HepG2 (cell line): ENCODE measurements at regions not wholly inside any gene's neighbourhood (a gene's known extent, or its start where the extent isn't known, plus 50 kb on each side); places are given as distances from the start of the nearest gene placed in this dataset.

Source experiments
- ATAC-seq: fragments of 200-7000 bp; cut with Tn5 transposase; 3 replicates; pipeline ENCODE4 v1.9.1; 2020; ENCODE audit warnings: mild to moderate bottlenecking, moderate library complexity
- BruUV-seq: library from RNA; stranded (reverse); fragments of 400-500 nt; replicated peaks from 2 replicates; lab custom pipeline; 2021; lab: Mats Ljungman, UMichigan
- CTCF ChIA-PET: fragments of 300-600 bp; formaldehyde crosslinking; extraction: SDS; loops from one replicate; lab custom pipeline; 2021; ENCODE audit warnings: low total read pairs, inconsistent platforms, low intra/inter-chr PET ratio; lab: Yijun Ruan, JAX
- POLR2A ChIA-PET: fragments of 350-600 bp; sonication (Branson Sonifier 250); formaldehyde crosslinking; loops from one replicate; lab custom pipeline; 2020; ENCODE audit warnings: antibody characterized with exemption, inconsistent platforms; lab: Yijun Ruan, JAX
- DNase-seq: peaks from one replicate; pipeline ENCODE4 v3.0.0-alpha.2; 2015; ENCODE audit warnings: low spot score
- FAIRE-seq: peaks from 3 replicates; lab custom pipeline; 2011; peaks lifted over from hg19 to GRCh38; lab: Jason Lieb, UNC
- H2AFZ ChIP-seq: one replicate; pipeline ENCODE4 v1.6.1; 2011; ENCODE audit warnings: low read length, inconsistent platforms
- H3K27ac ChIP-seq: fragments of 300-600 bp; 3 replicates; pipeline ENCODE4 v1.8.0; 2011; ENCODE audit warnings: mixed run types, mild to moderate bottlenecking, mixed read lengths, low read length, inconsistent platforms; ENCODE audit not compliant: insufficient read depth; ENCODE audit errors: extremely low read length
- H3K27me3 ChIP-seq, 2 experiments: fragments of 200-600 bp in 1 of 2; 2 replicates in 1 of 2; 3 replicates in 1 of 2; pipeline versions ENCODE4 v1.6.0 to v1.8.0; 2011; ENCODE audit warnings: low read length in 2 of 2, mild to moderate bottlenecking in 2 of 2, moderate library complexity in 2 of 2, inconsistent platforms in 1 of 2; ENCODE audit not compliant: insufficient read depth in 2 of 2, control insufficient read depth in 1 of 2
- H3K36me3 ChIP-seq, 2 experiments: fragments of 200-600 bp in 1 of 2; replicated peaks in 1 of 2; 2 replicates in 1 of 2; 3 replicates in 1 of 2; pipeline versions ENCODE4 v1.5.1 to v1.8.0; 2011; ENCODE audit warnings: low read length in 2 of 2, inconsistent platforms in 1 of 2; ENCODE audit not compliant: insufficient read depth in 2 of 2, control insufficient read depth in 1 of 2
- H3K4me1 ChIP-seq: 2 replicates; pipeline ENCODE4 v1.5.1; 2012; ENCODE audit warnings: low read length, inconsistent platforms; ENCODE audit not compliant: insufficient read depth
- H3K4me2 ChIP-seq: 2 replicates; pipeline ENCODE4 v1.6.0; 2011; ENCODE audit warnings: low read depth, low read length, inconsistent platforms
- H3K4me3 ChIP-seq, 3 experiments: fragments of 200-600 bp in 1 of 3; sonication (generic), shearing (Covaris generic) in 1 of 3; replicated peaks in 1 of 3; 2 replicates each; pipeline ENCODE4 v1.5.1; 2011 to 2016; ENCODE audit warnings: low read length in 3 of 3, inconsistent platforms in 2 of 3, low read depth in 2 of 3, mild to moderate bottlenecking in 2 of 3, control low read depth in 1 of 3, mixed read lengths in 1 of 3; ENCODE audit not compliant: insufficient read depth in 1 of 3
- H3K79me2 ChIP-seq: one replicate; pipeline ENCODE4 v1.6.1; 2011; ENCODE audit warnings: low read length, inconsistent platforms; ENCODE audit not compliant: insufficient read depth
- H3K9ac ChIP-seq: 2 replicates; pipeline ENCODE4 v1.6.0; 2011; ENCODE audit warnings: mild to moderate bottlenecking, low read depth, low read length, inconsistent platforms; ENCODE audit not compliant: insufficient read depth
- H3K9me3 ChIP-seq: 2 replicates; pipeline ENCODE4 v1.5.1; 2012; ENCODE audit warnings: mild to moderate bottlenecking, low read length
- H4K20me1 ChIP-seq: 2 replicates; pipeline ENCODE4 v1.6.0; 2011; ENCODE audit warnings: inconsistent platforms, mild to moderate bottlenecking, low read length, moderate library complexity; ENCODE audit not compliant: insufficient read depth
- ATF7 ChIP-seq, 2 experiments: fragments of 450-650 bp in 1 of 2; sonication (generic) in 1 of 2; formaldehyde crosslinking in 1 of 2; IDR thresholded peaks; 2 replicates each; pipeline versions ENCODE4 v1.4.0 to v1.6.1; 2016 to 2020; ENCODE audit warnings: antibody characterized with exemption in 1 of 2, mild to moderate bottlenecking in 1 of 2, missing genetic modification reagents in 1 of 2
- CREB1 ChIP-seq, 2 experiments: fragments of 450-650 bp in 1 of 2; IDR thresholded peaks; 2 replicates each; pipeline ENCODE4 v1.6.1; 2016 to 2017; ENCODE audit warnings: control low read depth in 1 of 2, mild to moderate bottlenecking in 1 of 2, missing compliant biosample characterization in 1 of 2, missing genetic modification characterization in 1 of 2
- JUND ChIP-seq: sonication (generic); formaldehyde crosslinking; IDR thresholded peaks from 2 replicates; pipeline ENCODE4 v1.8.0; 2022; ENCODE audit warnings: mild to moderate bottlenecking, missing genetic modification reagents
- PHB2 ChIP-seq: fragments of 450-650 bp; IDR thresholded peaks from 2 replicates; pipeline ENCODE4 v1.6.1; 2018; ENCODE audit not compliant: partially characterized antibody
- TFE3 ChIP-seq: IDR thresholded peaks from 2 replicates; pipeline ENCODE4 v1.6.1; 2016
- ZBTB1 ChIP-seq: sonication (generic); formaldehyde crosslinking; IDR thresholded peaks from 2 replicates; pipeline ENCODE4 v1.4.0; 2020; ENCODE audit warnings: missing genetic modification reagents, borderline replicate concordance
- ZNF160 ChIP-seq: sonication (generic); formaldehyde crosslinking; IDR thresholded peaks from 2 replicates; pipeline ENCODE4 v1.8.0; 2022; ENCODE audit warnings: mild to moderate bottlenecking, inconsistent platforms, missing genetic modification reagents
- ZNF589 ChIP-seq: sonication (generic); formaldehyde crosslinking; conservative IDR thresholded peaks from 2 replicates; pipeline ENCODE4 v1.8.0; 2022; ENCODE audit warnings: mild to moderate bottlenecking, moderate library complexity, missing genetic modification reagents
- ZNF746 ChIP-seq: sonication (generic); formaldehyde crosslinking; IDR thresholded peaks from 2 replicates; pipeline ENCODE4 v1.8.0; 2022; ENCODE audit warnings: mild to moderate bottlenecking, missing genetic modification reagents
- WGBS: methylation state at CpG from one replicate; pipeline ENCODE4 v1.1.6; 2017; ENCODE audit warnings: low lambda C conversion rate; 5-methylcytosine and 5-hydroxymethylcytosine counted together
- in situ Hi-C: cut with HindIII; loops from 2 replicates; pipeline ENCODE4 v1.10.0; 2017; ENCODE audit warnings: low pct_unique_long_range_greater_than_20kb; ENCODE audit not compliant: extremely low pct_ligation_motif_present
- intact Hi-C: fragments of 100-400 bp; cut with micrococcal nuclease; formaldehyde crosslinking; loops from one replicate; pipeline ENCODE4 v1.10.0; 2022; ENCODE audit not compliant: unreplicated experiment

GRCh38 chr15:93291380-93291779, 202.4 kb upstream of the RGMA start:
- H3K79me2 ChIP-seq = no peaks in the 10 kb centered on the region
- no peak for FAIRE-seq
- no peak for DNase-seq
- no peak for ATAC-seq
- no peak overlapping the region for H3K4me2 ChIP-seq
- H3K27ac ChIP-seq = no peak overlapping the region
- no peaks in the 10 kb centered on the region for H3K36me3 ChIP-seq
- H3K9me3 ChIP-seq = no peaks in the 10 kb centered on the region
- H3K4me3 ChIP-seq = no peak overlapping the region
- WGBS = 37% methylated on average over 5 of the region's 5 CpGs
- no peaks in the 10 kb centered on the region for H4K20me1 ChIP-seq
- TF ChIP-seq CREB1 (IDR thresholded peaks at IDR 0.05) = 0 out of 2 replicates have a peak, but pooled peaks have one; percentile 9
- no peak for TF ChIP-seq CREB1 (CRISPR knock-in tag; IDR thresholded peaks at IDR 0.05)
- no peak for TF ChIP-seq JUND (CRISPR knock-in tag)
- TF ChIP-seq ATF7 (IDR thresholded peaks at IDR 0.05) = peak; percentile 51
- no peak for TF ChIP-seq ATF7 (CRISPR knock-in tag; IDR thresholded peaks at IDR 0.05)
- H3K9ac ChIP-seq = no peak overlapping the region
- ChIA-PET CTCF (no interaction called here), POLR2A (no interaction called here)
- H3K4me1 ChIP-seq = no peaks in the 10 kb centered on the region
- intact Hi-C loops (no loop called here), in situ Hi-C loops (no loop called here)
- BruUV-seq = no TSS peak
- peaks cover 0 to 32% of the 10 kb centered on the region in 2 experiments; a peak in 2 of 5 replicates for H3K27me3 ChIP-seq
- H2AFZ ChIP-seq = no peak overlapping the region

GRCh38 chr15:93290618-93290946, 201.6 kb upstream of the RGMA start:
- FAIRE-seq (no peak), ATAC-seq (no peak), DNase-seq (no peak)
- TF ChIP-seq ZBTB1 (CRISPR knock-in tag) (no peak), ZNF160 (CRISPR knock-in tag) (no peak), ZNF589 (CRISPR knock-in tag) (no peak), TFE3 (CRISPR knock-in tag) (no peak), PHB2 (no peak), ZNF746 (CRISPR knock-in tag) (no peak)
- ChIA-PET POLR2A (no interaction called here), CTCF (no interaction called here)
- no peaks in the 10 kb centered on the region for H3K9me3 ChIP-seq
- no peak overlapping the region for H3K4me2 ChIP-seq
- BruUV-seq = no TSS peak
- H3K79me2 ChIP-seq = no peaks in the 10 kb centered on the region
- H3K36me3 ChIP-seq = no peaks in the 10 kb centered on the region
- H3K9ac ChIP-seq = no peak overlapping the region
- H3K27me3 ChIP-seq = peaks cover 0 to 34% of the 10 kb centered on the region in 2 experiments; a peak in 2 of 5 replicates
- H3K4me1 ChIP-seq = no peaks in the 10 kb centered on the region
- WGBS = 59% methylated on average over 3 of the region's 4 CpGs
- no peak overlapping the region for H3K4me3 ChIP-seq
- H4K20me1 ChIP-seq = no peaks in the 10 kb centered on the region
- in situ Hi-C loops = no loop called here
- H3K27ac ChIP-seq = no peak overlapping the region
- intact Hi-C loops = no loop called here
- H2AFZ ChIP-seq = no peak overlapping the region
